ENCODE measurements at regions not wholly inside any gene's neighbourhood (a gene's known extent, or its start where the extent isn't known, plus 50 kb on each side); places are given as distances from the start of the nearest gene placed in this dataset.

GRCh38 chr6:16976385-16977183, 125.3 kb upstream of the STMND1 start:
- H3K4me3 Mint-ChIP-seq (ENCODE audit: unreplicated experiment): no peak overlapping the region
- no peak for DNase-seq (ENCODE audit: low spot score)
- TF ChIP-seq CTCF (IDR thresholded peaks at IDR 0.05): no peak
- H3K9me3 Mint-ChIP-seq (ENCODE audit: low read depth): no peaks in the 10 kb centered on the region
- peaks cover 2% of the 10 kb centered on the region for H3K36me3 Mint-ChIP-seq (ENCODE audit: low read depth)
- no peaks in the 10 kb centered on the region for H3K27me3 Mint-ChIP-seq (ENCODE audit: low read depth)
- no peak overlapping the region for H3K27ac Mint-ChIP-seq (ENCODE audit: unreplicated experiment)
- peaks cover 6% of the 10 kb centered on the region for H3K4me1 Mint-ChIP-seq (ENCODE audit: low read depth)

DNA sequence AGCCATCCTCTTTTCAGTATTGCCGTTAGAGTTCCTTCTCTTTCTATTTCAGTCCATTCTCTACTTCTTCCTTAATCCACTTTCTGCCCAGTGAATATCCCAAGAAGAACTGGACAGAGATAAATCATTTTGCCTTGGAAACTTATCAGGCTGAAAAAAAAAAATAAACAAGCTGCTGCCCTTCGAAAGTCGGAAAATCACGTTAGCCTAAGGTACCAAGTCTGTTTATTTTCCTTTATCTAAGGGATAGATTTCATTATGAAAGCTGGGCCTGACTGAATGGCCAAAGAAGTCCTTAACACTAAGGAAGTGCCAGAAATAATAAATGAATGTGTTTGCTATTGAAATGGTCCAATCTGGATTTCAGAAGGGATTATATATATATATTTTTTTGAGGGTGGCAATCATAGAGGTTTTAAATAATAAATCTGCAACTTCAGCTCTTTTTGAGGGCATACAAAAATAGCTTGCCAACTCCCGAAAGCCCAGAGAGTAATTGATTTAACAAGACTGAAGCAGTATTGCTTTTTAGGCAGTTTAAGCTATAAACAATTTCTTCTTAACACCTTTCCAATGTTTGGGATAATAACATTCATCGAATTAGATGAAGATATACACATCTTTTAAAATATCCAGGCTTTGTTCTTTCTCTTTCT, 127.0 kb upstream of the STMND1 start:
- no peaks in the 10 kb centered on the region for H3K27me3 Mint-ChIP-seq (ENCODE audit: low read depth)
- no peak overlapping the region for H3K27ac Mint-ChIP-seq (ENCODE audit: unreplicated experiment)
- H3K36me3 Mint-ChIP-seq (ENCODE audit: low read depth): peaks cover 2% of the 10 kb centered on the region
- no peak for DNase-seq (ENCODE audit: low spot score)
- H3K9me3 Mint-ChIP-seq (ENCODE audit: low read depth): no peaks in the 10 kb centered on the region
- no peak overlapping the region for H3K4me3 Mint-ChIP-seq (ENCODE audit: unreplicated experiment)
- H3K4me1 Mint-ChIP-seq (ENCODE audit: low read depth): peaks cover 12% of the 10 kb centered on the region
- no peak for TF ChIP-seq CTCF (IDR thresholded peaks at IDR 0.05)

GRCh38 chr6:16974387-16974673, 127.5 kb upstream of the STMND1 start:
- Mint-ChIP-seq H3K27me3 (ENCODE audit: low read depth) (no peaks in the 10 kb centered on the region), H3K4me1 (ENCODE audit: low read depth) (peaks cover 12% of the 10 kb centered on the region), H3K9me3 (ENCODE audit: low read depth) (no peaks in the 10 kb centered on the region), H3K27ac (ENCODE audit: unreplicated experiment) (no peak overlapping the region), H3K4me3 (ENCODE audit: unreplicated experiment) (no peak overlapping the region), H3K36me3 (ENCODE audit: low read depth) (peaks cover 2% of the 10 kb centered on the region)
- TF ChIP-seq CTCF (IDR thresholded peaks at IDR 0.05): no peak
- DNase-seq (ENCODE audit: low spot score): no peak

DNA sequence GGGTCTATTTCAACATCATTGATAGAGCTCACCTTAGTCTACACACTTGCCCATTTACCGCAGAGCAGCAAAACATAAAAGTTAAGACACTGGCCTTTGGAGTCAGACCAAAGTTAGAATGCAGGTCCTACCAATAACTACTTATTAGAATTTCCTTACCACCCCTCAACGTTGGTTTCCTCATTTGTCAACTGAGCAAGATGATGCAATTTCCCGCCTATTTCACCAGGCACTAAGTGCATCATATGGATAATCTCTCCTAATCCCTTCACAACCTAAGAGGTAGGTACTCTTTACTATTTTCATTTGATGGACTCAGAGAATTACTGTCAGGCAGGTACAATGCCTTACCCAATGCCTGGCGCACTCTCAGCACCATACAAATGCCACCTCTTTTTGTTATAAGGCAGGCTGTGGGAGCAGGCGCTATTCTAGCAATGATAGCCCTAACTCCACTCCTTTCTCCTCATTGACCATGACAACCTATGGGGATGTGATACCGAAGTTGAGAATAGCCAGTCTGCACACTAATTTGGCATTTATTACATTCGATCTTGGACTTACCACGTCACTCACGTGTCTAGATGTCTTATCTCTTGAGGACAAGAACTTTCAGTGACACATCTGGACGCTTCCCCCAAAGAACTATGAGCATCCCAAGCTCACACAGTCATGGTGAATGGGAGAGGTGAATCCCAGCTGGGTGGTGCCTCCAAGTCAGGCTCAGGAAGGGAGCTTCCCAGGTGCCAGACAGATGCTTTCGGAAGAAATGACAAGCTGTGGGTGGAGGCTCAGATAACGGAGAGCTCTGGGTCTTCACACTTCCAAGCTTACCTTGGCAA, 128.1 kb upstream of the STMND1 start:
- Mint-ChIP-seq H3K9me3 (ENCODE audit: low read depth) (no peaks in the 10 kb centered on the region), H3K4me1 (ENCODE audit: low read depth) (peaks cover 12% of the 10 kb centered on the region), H3K36me3 (ENCODE audit: low read depth) (peaks cover 2% of the 10 kb centered on the region), H3K27me3 (ENCODE audit: low read depth) (no peaks in the 10 kb centered on the region), H3K4me3 (ENCODE audit: unreplicated experiment) (no peak overlapping the region), H3K27ac (ENCODE audit: unreplicated experiment) (no peak overlapping the region)
- no peak for TF ChIP-seq CTCF (IDR thresholded peaks at IDR 0.05)
- no peak for DNase-seq (ENCODE audit: low spot score)

GRCh38 chr6:16973051-16973450, 128.8 kb upstream of the STMND1 start:
- DNase-seq (ENCODE audit: low spot score): no peak
- no peaks in the 10 kb centered on the region for H3K9me3 Mint-ChIP-seq (ENCODE audit: low read depth)
- H3K4me3 Mint-ChIP-seq (ENCODE audit: unreplicated experiment): no peak overlapping the region
- H3K27me3 Mint-ChIP-seq (ENCODE audit: low read depth): no peaks in the 10 kb centered on the region
- H3K36me3 Mint-ChIP-seq (ENCODE audit: low read depth): peaks cover under 1% of the 10 kb centered on the region
- TF ChIP-seq CTCF (IDR thresholded peaks at IDR 0.05): no peak
- no peak overlapping the region for H3K27ac Mint-ChIP-seq (ENCODE audit: unreplicated experiment)
- peaks cover 12% of the 10 kb centered on the region for H3K4me1 Mint-ChIP-seq (ENCODE audit: low read depth)

Measured in chondrocyte (in vitro differentiated cells).